SHP77 treated with DMSO at 0.1 percent for 48 hours (cell line): ENCODE measurements at regions not wholly inside any gene's neighbourhood (a gene's known extent, or its start where the extent isn't known, plus 50 kb on each side); places are given as distances from the start of the nearest gene placed in this dataset.
"Not testable (repeated sequence)": the region's sequence is repeated elsewhere in the genome, so short reads cannot be mapped to it uniquely, and the experiment has no call there.

Source experiments
- DNase-seq: peaks from one replicate; lab custom pipeline; 2025; lab: John Stamatoyannopoulos, UW

- DNase-seq = no peak
These were observed 58.6 kb upstream of the SLC38A4 start for GRCh38 chr12:46884362-46884761.

DNA sequence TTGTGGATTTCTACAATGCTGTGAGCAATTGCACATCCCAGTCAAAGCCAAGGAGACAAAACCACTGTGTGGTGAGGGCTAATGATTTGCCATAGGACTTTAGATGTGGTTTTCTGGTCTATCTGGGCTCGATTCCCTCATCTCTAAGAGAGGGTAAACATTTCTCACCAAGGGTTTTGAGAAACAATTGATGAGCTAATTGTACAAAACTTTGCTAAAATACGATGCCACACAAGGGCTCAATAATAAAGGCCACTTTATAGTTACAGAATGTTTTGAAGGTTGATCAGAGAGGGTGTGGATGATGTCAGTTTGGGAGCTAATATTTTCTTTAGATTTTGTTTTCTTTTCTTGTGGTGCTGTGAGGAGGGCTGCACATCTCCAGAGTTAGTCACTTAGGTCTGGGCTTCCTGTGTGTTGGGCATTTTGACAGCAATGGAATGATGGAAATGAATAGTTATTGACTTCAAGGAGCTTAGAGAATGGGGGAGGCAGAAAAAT lies 60.8 kb upstream of the SLC38A4 start:
- DNase-seq = no peak

DNA sequence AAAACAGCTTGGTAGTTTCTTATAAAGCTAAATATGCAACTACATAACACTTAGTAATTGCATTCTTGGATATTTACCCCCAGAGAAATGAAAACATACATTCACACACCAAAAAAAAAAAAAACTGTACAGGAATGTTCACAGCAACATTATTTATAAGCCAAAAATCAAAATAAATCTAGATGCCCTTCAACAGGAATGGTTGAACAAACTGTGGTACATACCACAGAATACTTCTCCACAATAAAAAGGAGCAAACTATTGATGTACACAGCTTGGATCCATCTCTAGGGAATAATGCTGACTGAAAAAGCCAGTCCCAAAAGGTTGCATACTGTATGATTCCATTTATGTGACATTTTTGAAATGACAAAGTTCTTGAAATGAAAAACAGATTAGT lies 62.1 kb upstream of the SLC38A4 start:
- no peak for DNase-seq

- no peak for DNase-seq
These were observed 62.8 kb upstream of the SLC38A4 start for GRCh38 chr12:46888568-46888967.

- DNase-seq = no peak
These were observed 65.5 kb upstream of the SLC38A4 start for GRCh38 chr12:46891306-46891705.

DNA sequence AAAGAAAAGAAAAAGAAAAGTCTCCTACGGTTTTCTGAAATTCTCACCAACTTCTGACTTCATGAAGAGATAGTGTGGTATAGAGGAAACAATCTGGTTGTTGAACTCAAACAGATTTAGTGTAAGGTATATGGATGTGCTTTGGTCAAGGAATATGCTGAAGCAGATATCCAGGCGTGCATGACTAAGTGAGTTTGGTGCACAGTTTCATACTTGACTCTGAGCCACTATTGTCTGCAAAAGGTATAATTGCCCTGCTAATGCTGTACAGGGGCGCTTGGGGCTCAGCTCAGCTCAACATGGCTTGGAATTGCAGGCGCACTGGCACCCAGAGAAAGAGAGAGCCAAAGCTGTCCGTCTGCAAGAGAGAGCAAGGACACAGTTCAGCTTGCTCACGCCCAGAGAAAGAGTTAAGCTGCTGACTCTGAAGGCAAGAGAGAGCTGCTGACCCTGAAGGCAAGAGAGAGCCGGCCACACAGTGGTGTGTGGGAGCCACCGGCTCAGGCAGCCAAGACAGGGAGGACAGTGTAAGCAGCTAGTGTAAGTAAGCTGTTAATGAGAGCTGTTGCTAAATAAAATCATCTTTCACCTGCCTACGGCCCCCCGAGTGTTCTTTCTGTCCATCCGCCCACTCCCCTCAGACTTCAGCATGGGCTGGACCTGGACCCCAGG lies 66.4 kb upstream of the SLC38A4 start:
- no peak for DNase-seq

DNA sequence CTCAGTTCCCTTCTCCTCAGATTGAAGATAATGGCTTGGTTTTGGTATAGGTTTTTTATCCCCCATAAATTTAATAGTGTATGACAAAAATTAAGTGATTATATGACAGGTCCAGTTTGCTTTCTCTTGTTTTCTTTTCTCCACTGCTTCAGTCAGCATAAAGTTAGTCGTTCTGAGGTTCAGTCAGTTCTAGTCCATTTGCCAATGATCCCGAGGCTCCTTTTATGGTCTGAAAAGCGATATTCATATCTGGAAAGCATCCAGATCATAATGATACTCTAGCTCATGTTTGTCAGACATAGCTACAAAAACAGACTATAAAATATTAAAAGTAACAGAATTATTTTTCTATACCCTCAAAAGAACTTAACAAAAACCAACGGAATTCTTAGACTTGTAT lies 67.1 kb upstream of the SLC38A4 start:
- no peak for DNase-seq

GRCh38 chr12:46893434-46893833 lies 67.6 kb upstream of the SLC38A4 start:
- DNase-seq = no peak

- DNase-seq = no peak
These were observed 69.9 kb upstream of the SLC38A4 start for GRCh38 chr12:46895726-46896125.

DNA sequence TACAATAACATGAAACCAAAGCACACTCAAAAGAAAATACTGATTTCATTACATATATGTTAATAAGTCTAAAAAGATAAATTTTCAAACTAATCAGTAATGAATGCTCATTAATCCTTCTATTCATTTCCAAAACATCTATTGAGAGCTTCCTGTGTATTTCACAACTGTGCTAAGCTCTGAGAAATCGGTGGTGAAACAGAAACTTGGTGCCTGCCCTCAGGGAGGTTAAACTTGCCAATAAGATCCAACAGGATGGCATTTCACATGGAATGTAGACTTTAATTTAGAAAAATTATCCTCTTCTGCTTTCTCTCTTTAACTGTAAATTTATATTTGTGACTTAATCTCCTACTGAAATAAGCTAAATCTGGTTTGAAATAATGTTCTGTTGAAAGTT lies 70.9 kb upstream of the SLC38A4 start:
- DNase-seq = no peak

DNA sequence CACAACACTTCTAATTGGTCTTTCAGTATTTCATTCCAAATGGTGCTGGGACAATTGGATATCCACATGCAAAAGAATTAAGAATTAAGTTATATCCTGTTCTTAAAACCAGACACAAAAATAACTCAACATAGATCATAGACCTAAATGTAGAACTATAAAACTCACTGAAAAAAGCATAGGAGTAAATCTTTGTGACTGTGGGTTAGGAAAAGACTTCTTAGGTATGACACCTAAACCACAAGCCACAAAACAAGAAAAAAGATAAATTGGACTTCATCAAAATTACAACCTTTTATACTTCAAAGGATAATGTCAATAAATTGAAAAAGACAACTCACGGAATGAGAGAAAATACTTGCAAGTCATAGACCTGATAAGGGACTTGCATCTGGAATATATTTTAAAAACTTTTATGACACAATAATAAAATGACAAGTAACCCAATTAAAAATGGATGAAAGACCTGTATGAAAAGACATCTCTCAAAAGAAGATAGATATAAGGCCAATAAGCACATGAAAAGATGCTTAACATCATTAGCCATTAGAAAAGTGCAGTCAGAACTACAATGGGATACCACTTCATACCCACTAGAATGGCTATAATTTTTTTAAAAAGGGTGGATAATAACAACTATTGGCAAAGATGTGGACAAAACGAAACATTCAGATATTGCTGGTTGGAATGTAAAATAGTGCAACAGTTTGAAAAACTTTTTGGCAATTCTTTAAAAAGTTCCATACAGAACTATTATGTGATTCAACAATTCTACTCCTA lies 72.5 kb upstream of the SLC38A4 start:
- no peak for DNase-seq

GRCh38 chr12:46898989-46899388 lies 73.2 kb upstream of the SLC38A4 start:
- DNase-seq = no peak

GRCh38 chr12:46900734-46901463 lies 75.1 kb upstream of the SLC38A4 start:
- DNase-seq = no peak

- no peak for DNase-seq
These were observed 75.8 kb upstream of the SLC38A4 start for GRCh38 chr12:46901464-46902205.

DNA sequence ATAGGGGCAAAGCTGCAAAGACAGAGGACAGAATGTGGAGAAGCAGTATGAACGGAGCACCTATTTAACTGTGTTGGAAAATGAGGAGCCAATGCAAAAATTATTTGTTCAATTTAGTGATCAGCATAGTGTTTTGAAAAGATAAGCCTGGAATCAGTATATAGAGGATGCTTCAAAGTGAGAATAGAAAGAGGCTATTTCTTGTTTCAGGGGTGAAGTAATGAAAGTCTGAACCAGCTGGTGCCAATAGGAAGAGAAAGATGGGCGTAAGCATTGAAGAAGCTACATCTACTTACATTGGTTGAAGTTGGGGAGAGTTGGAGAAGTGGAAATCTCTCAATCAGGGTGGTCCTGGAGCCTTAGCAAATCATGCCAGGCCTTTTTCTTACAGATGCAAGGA lies 77.3 kb upstream of the SLC38A4 start:
- no peak for DNase-seq

DNA sequence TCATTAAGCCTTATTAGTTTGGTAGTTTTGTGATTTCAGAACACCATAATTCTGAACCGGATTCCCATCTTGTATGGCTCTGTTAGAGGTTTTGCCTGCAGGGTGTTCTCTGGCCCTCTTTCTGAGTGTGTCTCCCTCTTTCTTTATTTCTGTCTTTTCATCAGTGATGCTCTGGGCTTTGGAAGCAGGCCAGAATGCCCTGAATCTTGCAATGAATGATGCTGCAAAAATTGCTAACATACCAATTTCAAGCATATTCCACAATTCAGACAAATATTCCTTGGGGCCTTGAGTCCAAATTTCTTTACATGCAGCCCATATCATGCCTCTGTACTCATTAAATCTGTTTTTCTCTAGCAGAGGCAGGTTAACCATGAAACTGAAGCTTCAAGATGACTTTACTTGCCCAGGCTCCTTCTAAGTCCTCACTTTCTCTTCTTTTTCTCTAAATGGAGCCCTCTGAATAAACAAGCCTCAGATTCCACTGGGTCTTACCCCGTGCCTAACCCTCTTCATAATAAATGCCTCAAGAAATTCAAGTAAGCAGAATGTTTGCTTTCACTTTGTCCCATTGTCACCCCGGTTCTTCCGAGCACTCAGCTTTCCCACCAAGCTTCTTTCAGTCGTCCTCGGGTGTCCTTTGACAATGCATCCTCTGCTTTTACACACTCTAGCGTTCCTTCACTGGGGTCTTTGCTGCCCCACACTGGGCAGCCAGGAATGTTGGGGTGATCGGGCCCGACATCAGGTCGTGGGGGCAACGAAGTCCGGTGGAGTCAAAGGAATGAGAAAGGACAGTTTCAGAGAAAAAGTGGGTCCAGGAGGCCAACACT lies 78.8 kb upstream of the SLC38A4 start:
- DNase-seq = no peak

- DNase-seq = not testable (repeated sequence)
These were observed 79.4 kb upstream of the SLC38A4 start for GRCh38 chr12:46905239-46905627.

DNA sequence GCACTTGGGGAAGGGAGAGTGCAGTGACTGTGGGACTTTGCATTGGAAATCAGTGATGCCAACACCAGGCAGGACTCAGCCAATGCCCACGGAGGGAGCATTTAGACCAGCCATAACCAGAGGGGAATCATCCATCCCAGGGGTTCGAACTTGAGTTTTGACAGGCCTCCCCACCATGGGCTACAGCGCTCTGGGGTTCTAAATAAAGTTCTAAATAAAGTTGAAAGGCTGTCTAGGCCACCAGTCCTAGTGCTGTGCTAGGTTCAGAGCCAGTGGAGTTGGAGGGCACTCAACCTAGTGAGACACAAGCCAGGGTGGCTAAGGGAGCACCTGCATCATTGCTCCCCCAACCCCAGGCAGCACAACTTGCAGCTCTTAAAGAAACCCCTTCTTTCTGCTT lies 82.0 kb upstream of the SLC38A4 start:
- no peak for DNase-seq

DNA sequence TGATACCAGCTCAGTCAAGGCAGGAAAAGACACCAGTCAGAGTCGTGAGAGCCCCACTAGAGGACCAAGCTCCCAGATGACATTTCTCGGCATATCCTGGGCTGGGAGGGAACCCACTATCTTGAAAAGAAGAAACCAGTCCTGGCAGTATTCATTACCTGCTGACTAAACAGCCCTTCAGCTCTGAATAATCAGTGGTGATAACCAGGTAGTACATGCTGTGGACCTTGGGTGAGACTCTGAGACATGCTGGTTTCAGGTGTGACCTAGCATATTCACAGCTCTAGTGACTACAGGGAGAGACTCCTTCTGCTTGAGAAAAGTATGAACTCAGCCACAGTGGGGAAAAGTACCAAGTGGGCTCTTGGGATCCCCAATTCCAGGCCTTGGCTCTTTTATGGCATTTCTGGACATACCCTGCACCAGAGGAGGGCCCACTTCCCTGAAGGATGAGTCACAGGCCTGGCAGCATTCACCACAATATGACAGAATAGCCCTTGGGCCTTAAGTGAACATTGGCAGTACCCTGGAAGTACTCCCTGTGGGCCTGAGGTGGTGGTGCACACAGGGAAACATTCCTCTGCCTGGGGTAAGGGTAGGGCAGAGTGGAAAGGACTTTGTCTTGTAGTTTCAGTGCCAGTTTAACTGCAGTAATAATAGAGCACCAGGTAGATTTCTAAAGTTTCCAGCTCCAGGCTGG lies 82.6 kb upstream of the SLC38A4 start:
- DNase-seq = no peak

DNA sequence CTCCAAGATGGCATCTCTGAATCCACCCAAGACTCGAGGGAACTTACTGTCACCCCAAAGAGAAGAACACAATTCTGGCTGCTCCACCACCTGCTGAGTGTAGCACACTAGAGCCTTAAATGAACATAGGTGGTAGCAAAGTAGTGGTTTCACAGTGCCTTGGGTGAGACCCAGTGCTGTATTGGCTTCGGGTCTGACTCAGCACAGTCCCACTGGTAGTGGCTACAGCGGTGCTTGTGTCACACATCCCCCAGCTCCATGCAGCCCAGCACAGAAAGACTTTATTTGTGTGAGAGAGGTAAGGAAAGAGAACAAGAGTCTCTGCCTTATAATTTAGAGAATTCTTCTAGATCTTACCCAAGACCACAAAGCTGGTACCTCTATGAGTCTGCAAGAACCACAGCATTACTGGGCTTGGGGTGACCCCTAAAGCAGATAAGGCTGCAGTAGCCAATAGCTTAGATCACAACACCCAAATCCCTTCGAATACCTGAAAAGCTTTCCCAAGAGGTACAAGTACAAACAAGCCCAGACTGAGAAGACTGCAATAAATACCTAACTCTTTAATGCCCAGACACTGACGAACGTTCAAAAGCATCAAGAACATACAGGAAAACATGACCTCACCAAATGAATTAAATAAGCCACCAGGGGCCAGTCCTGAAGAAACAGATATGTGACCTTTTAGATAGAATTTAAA lies 83.3 kb upstream of the SLC38A4 start:
- no peak for DNase-seq
